Nephron progenitor cell (in vitro differentiated cells): ENCODE measurements at regions not wholly inside any gene's neighbourhood (a gene's known extent, or its start where the extent isn't known, plus 50 kb on each side); places are given as distances from the start of the nearest gene placed in this dataset.
"Not testable (repeated sequence)": the region's sequence is repeated elsewhere in the genome, so short reads cannot be mapped to it uniquely, and the experiment has no call there.

Source experiments
- DNase-seq: peaks from one replicate; pipeline ENCODE4 v3.0.0; 2021
- H3K27ac Mint-ChIP-seq: 2 replicates; pipeline ENCODE4 v1.8.0; 2021; ENCODE audit warnings: mild to moderate bottlenecking, moderate library complexity, mixed read lengths
- H3K27me3 Mint-ChIP-seq: 2 replicates; pipeline ENCODE4 v1.8.0; 2021; ENCODE audit warnings: mild to moderate bottlenecking, low read depth, mixed read lengths; ENCODE audit not compliant: poor library complexity
- H3K36me3 Mint-ChIP-seq: 2 replicates; pipeline ENCODE4 v1.8.0; 2021; ENCODE audit warnings: low read depth, mixed read lengths
- H3K4me1 Mint-ChIP-seq: 2 replicates; pipeline ENCODE4 v1.8.0; 2021; ENCODE audit warnings: mixed read lengths
- H3K4me3 Mint-ChIP-seq: 2 replicates; pipeline ENCODE4 v1.8.0; 2021; ENCODE audit warnings: mild to moderate bottlenecking, moderate library complexity, mixed read lengths
- H3K9me3 Mint-ChIP-seq: 2 replicates; pipeline ENCODE4 v1.8.0; 2021; ENCODE audit warnings: mild to moderate bottlenecking, moderate library complexity, mixed read lengths
- TF ChIP-seq, protein P1 (sequence below): fragments of 200-600 bp; sonication (generic); IDR thresholded peaks from 2 replicates; pipeline ENCODE4 v1.5.0; 2021; ENCODE audit warnings: antibody characterized with exemption

DNA sequence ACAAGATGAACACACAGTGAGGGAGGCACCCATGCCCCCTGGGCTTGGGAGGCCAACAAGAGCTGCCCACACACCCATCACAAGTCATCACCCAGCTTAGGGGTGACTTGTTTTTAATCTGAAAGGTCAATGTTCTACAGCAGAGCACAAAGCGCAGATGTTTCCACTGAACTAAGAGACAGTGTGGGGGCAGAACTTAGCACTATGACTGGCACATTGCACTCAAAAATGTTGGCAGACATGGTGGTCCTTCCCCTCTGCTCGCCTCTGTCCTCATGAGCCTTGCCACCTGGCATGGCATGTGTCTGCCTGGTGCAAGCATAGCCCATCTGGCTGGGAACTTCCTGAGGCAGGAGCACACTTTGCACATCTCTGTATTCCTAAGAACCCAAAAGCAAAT, 81.4 kb upstream of the ZNF98 start:
- TF ChIP-seq, protein P1, sequence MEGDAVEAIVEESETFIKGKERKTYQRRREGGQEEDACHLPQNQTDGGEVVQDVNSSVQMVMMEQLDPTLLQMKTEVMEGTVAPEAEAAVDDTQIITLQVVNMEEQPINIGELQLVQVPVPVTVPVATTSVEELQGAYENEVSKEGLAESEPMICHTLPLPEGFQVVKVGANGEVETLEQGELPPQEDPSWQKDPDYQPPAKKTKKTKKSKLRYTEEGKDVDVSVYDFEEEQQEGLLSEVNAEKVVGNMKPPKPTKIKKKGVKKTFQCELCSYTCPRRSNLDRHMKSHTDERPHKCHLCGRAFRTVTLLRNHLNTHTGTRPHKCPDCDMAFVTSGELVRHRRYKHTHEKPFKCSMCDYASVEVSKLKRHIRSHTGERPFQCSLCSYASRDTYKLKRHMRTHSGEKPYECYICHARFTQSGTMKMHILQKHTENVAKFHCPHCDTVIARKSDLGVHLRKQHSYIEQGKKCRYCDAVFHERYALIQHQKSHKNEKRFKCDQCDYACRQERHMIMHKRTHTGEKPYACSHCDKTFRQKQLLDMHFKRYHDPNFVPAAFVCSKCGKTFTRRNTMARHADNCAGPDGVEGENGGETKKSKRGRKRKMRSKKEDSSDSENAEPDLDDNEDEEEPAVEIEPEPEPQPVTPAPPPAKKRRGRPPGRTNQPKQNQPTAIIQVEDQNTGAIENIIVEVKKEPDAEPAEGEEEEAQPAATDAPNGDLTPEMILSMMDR = no peak
- Mint-ChIP-seq H3K27ac (no peak overlapping the region), H3K4me3 (no peak overlapping the region), H3K36me3 (no peaks in the 10 kb centered on the region), H3K27me3 (no peaks in the 10 kb centered on the region), H3K4me1 (no peaks in the 10 kb centered on the region), H3K9me3 (peaks cover 93% of the 10 kb centered on the region)
- no peak for DNase-seq

DNA sequence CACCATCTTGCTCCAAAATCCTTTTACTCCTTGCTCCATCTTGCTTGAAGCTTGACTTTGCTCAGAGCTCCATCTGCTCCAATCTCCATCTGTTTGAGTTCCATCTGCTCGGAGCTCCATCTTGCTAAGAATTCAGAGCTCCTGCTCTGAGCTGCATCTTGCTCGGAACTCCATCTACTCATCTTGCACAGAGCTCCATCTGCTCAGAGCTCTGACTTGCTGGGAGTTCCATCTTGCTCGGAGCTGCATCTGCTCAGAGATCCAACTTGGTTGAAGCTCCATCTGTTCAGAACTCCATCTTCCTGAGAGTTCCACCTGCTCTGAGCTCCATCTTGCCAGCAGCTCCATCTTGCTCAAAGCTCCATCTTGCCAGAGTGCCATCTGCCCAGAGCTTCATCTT, 80.6 kb upstream of the ZNF98 start:
- Mint-ChIP-seq H3K36me3 (no peaks in the 10 kb centered on the region), H3K27me3 (no peaks in the 10 kb centered on the region), H3K4me3 (no peak overlapping the region), H3K4me1 (no peaks in the 10 kb centered on the region), H3K9me3 (peaks cover 92% of the 10 kb centered on the region), H3K27ac (no peak overlapping the region)
- DNase-seq = no peak
- TF ChIP-seq, protein P1 = no peak

DNA sequence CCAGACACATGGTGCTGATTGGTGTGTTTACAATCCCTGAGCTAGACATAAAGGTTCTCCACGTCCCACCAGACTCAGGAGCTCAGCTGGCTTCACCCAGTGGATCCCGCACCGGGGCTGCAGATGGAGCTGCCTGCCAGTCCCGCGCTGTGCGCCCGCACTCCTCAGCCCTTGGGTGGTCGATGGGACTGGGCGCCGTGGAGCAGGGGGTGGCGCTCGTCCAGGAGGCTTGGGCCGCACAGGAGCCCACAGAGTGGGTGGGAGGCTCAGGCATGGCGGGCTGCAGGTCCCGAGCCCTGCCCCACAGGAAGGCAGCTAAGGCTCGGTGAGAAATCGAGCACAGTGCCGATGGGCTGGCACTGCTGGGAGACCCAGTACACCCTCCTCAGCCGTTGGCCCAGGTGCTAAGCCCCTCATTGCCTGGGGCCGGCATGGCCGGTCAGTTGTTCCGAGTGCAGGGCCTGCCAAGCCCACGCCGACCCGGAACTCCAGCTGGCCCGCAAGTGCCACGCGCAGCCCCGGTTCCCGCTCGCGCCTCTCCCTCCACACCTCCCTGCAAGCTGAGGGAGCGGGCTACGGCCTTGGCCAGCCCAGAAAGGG, 76.8 kb upstream of the ZNF98 start:
- peaks cover 91% of the 10 kb centered on the region for H3K9me3 Mint-ChIP-seq
- H3K36me3 Mint-ChIP-seq, DNase-seq, H3K4me1 Mint-ChIP-seq, H3K27me3 Mint-ChIP-seq, H3K27ac Mint-ChIP-seq, H3K4me3 Mint-ChIP-seq: not testable (repeated sequence)

DNA sequence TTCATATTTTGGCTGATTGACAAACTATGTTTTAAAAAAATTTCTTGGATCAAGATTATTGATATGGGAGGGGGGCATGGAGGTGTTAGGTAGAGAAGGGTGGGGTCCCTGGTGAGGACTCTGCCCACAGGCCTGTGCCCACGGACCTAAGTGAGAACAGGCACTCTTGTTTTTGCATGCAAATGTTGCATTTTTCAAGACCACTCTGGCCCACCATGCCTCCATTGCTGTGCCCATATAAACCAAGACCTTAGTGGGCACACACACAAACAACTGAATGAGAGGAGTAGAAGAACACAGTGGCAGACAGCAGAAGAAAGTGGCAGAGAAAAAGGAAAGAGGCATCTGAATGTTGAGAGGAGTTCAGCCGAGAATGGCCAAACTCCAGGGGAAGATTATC, 69.6 kb upstream of the ZNF98 start:
- peaks cover 95% of the 10 kb centered on the region for H3K9me3 Mint-ChIP-seq
- H3K4me3 Mint-ChIP-seq = no peak overlapping the region
- TF ChIP-seq, protein P1 = no peak
- no peak overlapping the region for H3K27ac Mint-ChIP-seq
- no peaks in the 10 kb centered on the region for H3K4me1 Mint-ChIP-seq
- no peaks in the 10 kb centered on the region for H3K27me3 Mint-ChIP-seq
- DNase-seq = no peak
- no peaks in the 10 kb centered on the region for H3K36me3 Mint-ChIP-seq

DNA sequence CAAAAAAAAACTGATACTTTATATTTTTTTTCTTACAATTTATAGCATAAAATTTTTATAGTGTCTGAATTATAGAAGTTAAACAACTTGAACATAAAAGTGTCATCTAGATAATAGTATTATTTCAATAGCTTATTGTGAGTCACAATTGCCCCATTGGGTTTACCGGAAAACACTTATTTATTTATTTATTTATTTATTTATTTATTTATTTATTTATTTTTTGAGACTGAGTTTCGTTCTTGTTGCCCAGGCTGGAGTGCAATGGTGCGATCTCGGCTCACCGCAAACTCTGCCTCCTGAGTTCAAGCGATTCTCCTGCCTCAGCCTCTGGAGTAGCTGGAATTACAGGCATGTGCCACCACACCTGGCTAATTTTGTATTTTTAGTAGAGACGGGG, 61.4 kb upstream of the ZNF98 start:
- not testable (repeated sequence) for DNase-seq, H3K4me3 Mint-ChIP-seq, H3K4me1 Mint-ChIP-seq, H3K36me3 Mint-ChIP-seq, H3K27ac Mint-ChIP-seq, H3K27me3 Mint-ChIP-seq
- peaks cover 84% of the 10 kb centered on the region for H3K9me3 Mint-ChIP-seq

DNA sequence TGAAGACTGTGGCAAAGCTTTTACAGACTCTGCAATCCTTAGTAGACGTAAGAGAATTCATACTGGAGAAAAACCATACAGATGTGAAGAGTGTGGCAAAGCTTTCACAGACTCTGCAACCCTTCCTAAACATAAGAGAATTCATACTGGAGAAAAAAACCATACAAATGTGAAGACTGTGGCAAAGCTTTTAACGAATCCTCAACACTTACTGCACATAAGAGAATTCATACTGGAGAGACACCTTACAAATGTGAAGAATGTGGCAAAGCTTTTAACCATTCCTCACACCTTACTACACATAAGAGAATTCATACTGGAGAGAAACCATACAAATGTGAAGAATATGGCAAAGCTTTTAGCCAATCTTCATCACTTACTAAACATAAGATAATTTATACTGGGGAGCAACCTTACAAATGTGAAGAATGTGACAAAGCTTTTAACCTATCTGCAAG, 50.1 kb upstream of the ZNF98 start:
- no peaks in the 10 kb centered on the region for H3K4me1 Mint-ChIP-seq
- H3K9me3 Mint-ChIP-seq = peaks cover 94% of the 10 kb centered on the region
- no peak for DNase-seq
- no peak overlapping the region for H3K4me3 Mint-ChIP-seq
- no peaks in the 10 kb centered on the region for H3K27me3 Mint-ChIP-seq
- H3K36me3 Mint-ChIP-seq = no peaks in the 10 kb centered on the region
- TF ChIP-seq, protein P1 = no peak
- H3K27ac Mint-ChIP-seq = no peak overlapping the region
